ENCODE measurements at regions not wholly inside any gene's neighbourhood (a gene's known extent, or its start where the extent isn't known, plus 50 kb on each side); places are given as distances from the start of the nearest gene placed in this dataset.

DNA sequence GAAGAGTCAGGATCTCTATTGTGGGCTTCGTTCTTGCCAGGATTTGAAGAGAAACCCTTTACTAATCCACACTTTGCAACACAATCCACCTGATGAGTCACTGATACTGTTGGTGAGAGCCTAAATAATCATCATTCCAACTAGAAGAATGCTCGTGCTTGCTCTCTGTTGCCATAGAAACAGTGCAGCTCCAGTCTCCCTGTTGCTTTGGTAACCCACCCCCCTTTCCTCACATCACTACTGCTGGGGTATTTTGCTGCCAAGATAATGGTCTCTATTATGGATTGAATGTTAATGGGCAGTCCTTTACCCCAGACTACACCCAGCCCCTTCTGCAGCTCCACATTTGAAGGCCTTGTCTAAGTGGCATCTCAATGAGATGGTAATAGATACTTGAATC, 190.4 kb downstream of the ABCC12 start:
- Histone ChIP-seq H3K9me3 (ENCODE audit: low read length) (no peaks in the 10 kb centered on the region), H3K27ac (ENCODE audit: low read depth, low read length, poor library complexity, severe bottlenecking) (no peak overlapping the region), H3K4me3 (ENCODE audit: low read depth, low read length, poor library complexity, severe bottlenecking) (no peak overlapping the region), H3K4me1 (ENCODE audit: insufficient read depth, low read length, poor library complexity, severe bottlenecking) (no peaks in the 10 kb centered on the region), H2AFZ (ENCODE audit: low read length) (no peak overlapping the region), H3K4me2 (ENCODE audit: low read length) (no peak overlapping the region), H4K20me1 (ENCODE audit: insufficient read depth, low read length) (no peaks in the 10 kb centered on the region), H3K79me2 (ENCODE audit: insufficient read depth, low read depth, low read length) (no peaks in the 10 kb centered on the region), H3K36me3 (ENCODE audit: insufficient read depth, low read length) (no peaks in the 10 kb centered on the region), H3K9me2 (ENCODE audit: insufficient read depth, low read length) (no peaks in the 10 kb centered on the region)
- intact Hi-C loops (cut with micrococcal nuclease; ENCODE audit: unreplicated experiment), result no loop called here
- ChIA-PET CTCF (ENCODE audit: unreplicated experiment) (no interaction called here), POLR2A (interaction anchor here (0.9 kb wide), 1 partner anchor 9 kb away, joined by 4 read pairs; no protein-coding TSS in a partner anchor)
- no TSS peak for BruUV-seq (replicated peaks)
- DNase-seq (ENCODE audit: low spot score), result no peak
- TF ChIP-seq EZH2phosphoT487 (IDR thresholded peaks at IDR 0.05; ENCODE audit: borderline replicate concordance, low read depth, low read length), result no peak
- TF ChIP-seq, protein P1, sequence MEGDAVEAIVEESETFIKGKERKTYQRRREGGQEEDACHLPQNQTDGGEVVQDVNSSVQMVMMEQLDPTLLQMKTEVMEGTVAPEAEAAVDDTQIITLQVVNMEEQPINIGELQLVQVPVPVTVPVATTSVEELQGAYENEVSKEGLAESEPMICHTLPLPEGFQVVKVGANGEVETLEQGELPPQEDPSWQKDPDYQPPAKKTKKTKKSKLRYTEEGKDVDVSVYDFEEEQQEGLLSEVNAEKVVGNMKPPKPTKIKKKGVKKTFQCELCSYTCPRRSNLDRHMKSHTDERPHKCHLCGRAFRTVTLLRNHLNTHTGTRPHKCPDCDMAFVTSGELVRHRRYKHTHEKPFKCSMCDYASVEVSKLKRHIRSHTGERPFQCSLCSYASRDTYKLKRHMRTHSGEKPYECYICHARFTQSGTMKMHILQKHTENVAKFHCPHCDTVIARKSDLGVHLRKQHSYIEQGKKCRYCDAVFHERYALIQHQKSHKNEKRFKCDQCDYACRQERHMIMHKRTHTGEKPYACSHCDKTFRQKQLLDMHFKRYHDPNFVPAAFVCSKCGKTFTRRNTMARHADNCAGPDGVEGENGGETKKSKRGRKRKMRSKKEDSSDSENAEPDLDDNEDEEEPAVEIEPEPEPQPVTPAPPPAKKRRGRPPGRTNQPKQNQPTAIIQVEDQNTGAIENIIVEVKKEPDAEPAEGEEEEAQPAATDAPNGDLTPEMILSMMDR (conservative IDR thresholded peaks at IDR 0.05; ENCODE audit: low read length), result no peak

DNA sequence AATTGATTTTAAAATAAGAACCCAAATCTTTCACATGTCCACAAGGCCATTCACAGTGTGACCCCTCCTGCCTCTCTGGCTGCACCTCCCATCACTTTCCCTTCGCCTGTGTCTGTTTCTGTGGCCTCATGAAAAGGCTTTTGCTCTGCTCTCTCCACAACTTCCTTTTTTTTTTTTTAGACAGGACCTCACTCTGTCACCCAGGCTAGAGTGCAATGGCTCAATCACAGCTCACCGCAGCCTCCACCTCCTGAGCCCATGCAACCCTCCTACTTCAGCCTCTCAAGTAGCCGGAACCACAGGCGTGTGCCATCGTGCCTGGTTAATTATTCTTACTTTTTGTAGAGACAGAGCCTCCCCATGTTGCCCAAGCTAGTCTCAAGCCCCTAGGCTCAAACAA, 197.1 kb downstream of the ABCC12 start:
- H3K36me3 ChIP-seq (ENCODE audit: insufficient read depth, low read length), result no peaks in the 10 kb centered on the region
- H3K4me1 ChIP-seq (ENCODE audit: insufficient read depth, low read length, poor library complexity, severe bottlenecking), result no peaks in the 10 kb centered on the region
- intact Hi-C loops (cut with micrococcal nuclease; ENCODE audit: unreplicated experiment), result no loop called here
- CTCF ChIA-PET (ENCODE audit: unreplicated experiment), result no interaction called here
- H3K27ac ChIP-seq (ENCODE audit: low read depth, low read length, poor library complexity, severe bottlenecking), result no peak overlapping the region
- no peak overlapping the region for H2AFZ ChIP-seq (ENCODE audit: low read length)
- TF ChIP-seq, protein P1 (conservative IDR thresholded peaks at IDR 0.05; ENCODE audit: low read length), result no peak
- no peak for TF ChIP-seq EZH2phosphoT487 (IDR thresholded peaks at IDR 0.05; ENCODE audit: borderline replicate concordance, low read depth, low read length)
- POLR2A ChIA-PET, result interaction anchor here (0.7 kb wide), 1 partner anchor 411 kb away, joined by 3 read pairs; no protein-coding TSS in a partner anchor
- H3K9me2 ChIP-seq (ENCODE audit: insufficient read depth, low read length), result no peaks in the 10 kb centered on the region
- no peak for DNase-seq (ENCODE audit: low spot score)
- no peaks in the 10 kb centered on the region for H3K9me3 ChIP-seq (ENCODE audit: low read length)
- H3K4me3 ChIP-seq (ENCODE audit: low read depth, low read length, poor library complexity, severe bottlenecking), result no peak overlapping the region
- no TSS peak for BruUV-seq (replicated peaks)
- no peaks in the 10 kb centered on the region for H4K20me1 ChIP-seq (ENCODE audit: insufficient read depth, low read length)
- no peaks in the 10 kb centered on the region for H3K79me2 ChIP-seq (ENCODE audit: insufficient read depth, low read depth, low read length)
- no peak overlapping the region for H3K4me2 ChIP-seq (ENCODE audit: low read length)

DNA sequence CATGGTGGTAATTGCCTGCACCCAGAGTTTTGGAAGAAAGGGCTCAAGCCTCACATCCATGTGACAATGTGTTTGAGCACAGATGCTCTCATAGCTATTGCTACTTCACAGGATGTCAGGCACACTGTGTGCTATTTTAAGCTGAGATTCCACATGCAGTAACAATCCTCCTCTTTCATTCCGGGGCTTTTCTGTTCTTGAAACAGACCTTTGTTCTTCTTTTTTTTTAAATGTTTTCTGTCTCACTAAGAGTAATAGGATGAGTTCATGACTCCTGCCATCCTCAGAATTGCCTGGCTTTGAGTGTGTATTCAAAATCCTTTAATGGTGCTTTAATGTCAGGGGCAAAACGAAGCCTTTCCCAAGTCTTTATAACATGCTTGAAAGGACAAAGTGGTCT, 198.9 kb downstream of the ABCC12 start:
- Histone ChIP-seq H4K20me1 (ENCODE audit: insufficient read depth, low read length) (no peaks in the 10 kb centered on the region), H3K9me3 (ENCODE audit: low read length) (no peaks in the 10 kb centered on the region), H3K36me3 (ENCODE audit: insufficient read depth, low read length) (no peaks in the 10 kb centered on the region), H3K4me2 (ENCODE audit: low read length) (no peak overlapping the region), H3K79me2 (ENCODE audit: insufficient read depth, low read depth, low read length) (no peaks in the 10 kb centered on the region), H2AFZ (ENCODE audit: low read length) (no peak overlapping the region), H3K4me1 (ENCODE audit: insufficient read depth, low read length, poor library complexity, severe bottlenecking) (no peaks in the 10 kb centered on the region), H3K4me3 (ENCODE audit: low read depth, low read length, poor library complexity, severe bottlenecking) (no peak overlapping the region), H3K9me2 (ENCODE audit: insufficient read depth, low read length) (no peaks in the 10 kb centered on the region), H3K27ac (ENCODE audit: low read depth, low read length, poor library complexity, severe bottlenecking) (no peak overlapping the region)
- DNase-seq (ENCODE audit: low spot score), result no peak
- intact Hi-C loops (cut with micrococcal nuclease; ENCODE audit: unreplicated experiment), result no loop called here
- TF ChIP-seq EZH2phosphoT487 (IDR thresholded peaks at IDR 0.05; ENCODE audit: borderline replicate concordance, low read depth, low read length), result no peak
- TF ChIP-seq, protein P1 (conservative IDR thresholded peaks at IDR 0.05; ENCODE audit: low read length), result no peak
- ChIA-PET POLR2A (interaction anchor here (1.1 kb wide), 1 partner anchor 9 kb away, joined by 4 read pairs; no protein-coding TSS in a partner anchor), CTCF (ENCODE audit: unreplicated experiment) (no interaction called here)
- BruUV-seq (replicated peaks), result no TSS peak

Data from OCI-LY7 (cell line).